GM10266 (cell line): ENCODE measurements at regions not wholly inside any gene's neighbourhood (a gene's known extent, or its start where the extent isn't known, plus 50 kb on each side); places are given as distances from the start of the nearest gene placed in this dataset.
"Not testable (repeated sequence)": the region's sequence is repeated elsewhere in the genome, so short reads cannot be mapped to it uniquely, and the experiment has no call there.

Experiments used
- DNase-seq: peaks from one replicate; pipeline ENCODE4 v3.0.0; 2012; ENCODE audit errors: extremely low spot score
- TF ChIP-seq, protein P1 (sequence below): IDR thresholded peaks from 2 replicates; pipeline ENCODE4 v1.5.1; 2012; ENCODE audit warnings: mild to moderate bottlenecking, low read depth; ENCODE audit not compliant: control insufficient read depth, insufficient read depth; ENCODE audit errors: missing control alignments

GRCh38 chr6:120274547-120274946 is 925.0 kb upstream of the MAN1A1 start:
- TF ChIP-seq, protein P1, sequence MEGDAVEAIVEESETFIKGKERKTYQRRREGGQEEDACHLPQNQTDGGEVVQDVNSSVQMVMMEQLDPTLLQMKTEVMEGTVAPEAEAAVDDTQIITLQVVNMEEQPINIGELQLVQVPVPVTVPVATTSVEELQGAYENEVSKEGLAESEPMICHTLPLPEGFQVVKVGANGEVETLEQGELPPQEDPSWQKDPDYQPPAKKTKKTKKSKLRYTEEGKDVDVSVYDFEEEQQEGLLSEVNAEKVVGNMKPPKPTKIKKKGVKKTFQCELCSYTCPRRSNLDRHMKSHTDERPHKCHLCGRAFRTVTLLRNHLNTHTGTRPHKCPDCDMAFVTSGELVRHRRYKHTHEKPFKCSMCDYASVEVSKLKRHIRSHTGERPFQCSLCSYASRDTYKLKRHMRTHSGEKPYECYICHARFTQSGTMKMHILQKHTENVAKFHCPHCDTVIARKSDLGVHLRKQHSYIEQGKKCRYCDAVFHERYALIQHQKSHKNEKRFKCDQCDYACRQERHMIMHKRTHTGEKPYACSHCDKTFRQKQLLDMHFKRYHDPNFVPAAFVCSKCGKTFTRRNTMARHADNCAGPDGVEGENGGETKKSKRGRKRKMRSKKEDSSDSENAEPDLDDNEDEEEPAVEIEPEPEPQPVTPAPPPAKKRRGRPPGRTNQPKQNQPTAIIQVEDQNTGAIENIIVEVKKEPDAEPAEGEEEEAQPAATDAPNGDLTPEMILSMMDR: peak; percentile 21
- no peak for DNase-seq

GRCh38 chr6:120273411-120273810 is 923.9 kb upstream of the MAN1A1 start:
- DNase-seq: no peak
- TF ChIP-seq, protein P1: no peak

GRCh38 chr6:120272038-120272437 is 922.5 kb upstream of the MAN1A1 start:
- TF ChIP-seq, protein P1: no peak
- DNase-seq: no peak

- DNase-seq: not testable (repeated sequence)
These were observed 918.7 kb upstream of the MAN1A1 start for GRCh38 chr6:120268256-120268655.

DNA sequence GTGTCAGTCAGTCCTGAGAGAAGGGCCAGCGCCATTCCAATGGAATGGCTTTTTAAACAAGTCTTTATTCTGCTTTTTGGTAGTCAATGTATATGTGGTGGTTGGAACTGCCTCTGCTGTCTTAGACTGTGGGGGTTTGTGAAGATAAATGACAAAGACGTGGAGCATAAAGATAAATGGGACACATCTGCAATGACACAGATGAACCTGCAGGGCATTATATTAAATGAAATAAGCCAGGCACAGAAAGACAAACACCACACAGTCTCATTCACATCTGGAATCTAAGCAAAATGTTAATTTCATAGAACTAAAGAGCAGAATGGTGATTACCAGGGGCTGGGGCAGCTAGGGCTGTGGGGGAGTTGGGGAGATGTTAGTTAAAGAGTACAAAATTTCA is 912.8 kb upstream of the MAN1A1 start:
- DNase-seq: no peak
- TF ChIP-seq, protein P1: no peak

GRCh38 chr6:120260636-120261035 is 911.1 kb upstream of the MAN1A1 start:
- TF ChIP-seq, protein P1: no peak
- DNase-seq: no peak

DNA sequence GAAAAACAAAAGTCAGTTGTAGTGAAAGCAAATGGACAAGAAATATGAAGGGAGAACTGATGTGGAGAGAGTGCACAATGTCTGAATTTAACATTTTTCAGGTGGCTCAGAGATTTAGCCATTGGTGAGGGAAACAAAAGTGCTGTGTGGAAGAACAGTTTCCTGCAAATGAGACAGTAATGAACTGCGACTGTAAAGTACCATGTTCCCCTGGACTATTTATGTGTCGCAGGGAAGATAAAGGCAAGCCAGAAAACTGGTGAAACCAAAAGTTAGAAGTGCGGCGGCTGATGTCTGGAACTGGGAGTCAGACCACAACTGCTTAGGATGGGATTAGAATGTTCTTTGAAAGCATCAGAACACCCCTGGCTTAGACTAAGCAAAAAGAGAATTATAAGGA is 905.1 kb upstream of the MAN1A1 start:
- TF ChIP-seq, protein P1: no peak
- no peak for DNase-seq

DNA sequence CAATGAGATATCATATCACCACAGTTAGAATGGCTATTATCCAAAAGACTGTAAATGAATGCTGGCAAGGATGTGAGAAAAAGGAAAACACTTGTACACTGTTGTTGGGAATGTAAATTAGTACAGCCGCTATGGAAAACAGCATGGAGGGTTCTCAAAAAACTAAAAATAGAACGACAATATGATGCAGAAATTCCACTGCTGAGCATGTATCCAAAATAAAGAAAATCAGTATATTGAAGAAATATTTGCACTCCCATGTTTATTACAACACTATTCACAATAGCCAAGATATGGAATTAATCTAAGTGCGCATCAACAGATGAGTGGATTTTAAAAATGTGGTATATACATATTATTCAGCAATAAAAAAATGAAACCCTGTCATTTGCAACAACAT is 898.9 kb upstream of the MAN1A1 start:
- DNase-seq: no peak
- TF ChIP-seq, protein P1: no peak
